ENCODE measurements at regions not wholly inside any gene's neighbourhood (a gene's known extent, or its start where the extent isn't known, plus 50 kb on each side); places are given as distances from the start of the nearest gene placed in this dataset.
"Not testable (repeated sequence)": the region's sequence is repeated elsewhere in the genome, so short reads cannot be mapped to it uniquely, and the experiment has no call there.

GRCh38 chr11:49302360-49302759 is 94.0 kb upstream of the FOLH1 start:
- Histone ChIP-seq H3K4me2 (ENCODE audit: low read length) (no peak overlapping the region), H3K4me3 (ENCODE audit: low read length) (no peak overlapping the region), H3F3A (ENCODE audit: low read length, unreplicated experiment) (no peaks in the 10 kb centered on the region), H3K27me3 (ENCODE audit: low read length) (no peaks in the 10 kb centered on the region), H4K20me1 (ENCODE audit: low read length) (no peaks in the 10 kb centered on the region), H3K79me2 (ENCODE audit: low read length) (no peaks in the 10 kb centered on the region), H3K27ac (ENCODE audit: low read length) (no peak overlapping the region), H3K4me1 (ENCODE audit: insufficient read depth, low read length) (no peaks in the 10 kb centered on the region), H3K9me2 (replicated peaks; ENCODE audit: low read length) (no peaks in the 10 kb centered on the region), H3K36me3 (ENCODE audit: low read depth, low read length) (no peaks in the 10 kb centered on the region), H3K9ac (ENCODE audit: low read length) (no peak overlapping the region), H2AFZ (ENCODE audit: low read length) (no peak overlapping the region), H3K9me3 (ENCODE audit: low read length) (no peaks in the 10 kb centered on the region)
- TF ChIP-seq, protein P1, sequence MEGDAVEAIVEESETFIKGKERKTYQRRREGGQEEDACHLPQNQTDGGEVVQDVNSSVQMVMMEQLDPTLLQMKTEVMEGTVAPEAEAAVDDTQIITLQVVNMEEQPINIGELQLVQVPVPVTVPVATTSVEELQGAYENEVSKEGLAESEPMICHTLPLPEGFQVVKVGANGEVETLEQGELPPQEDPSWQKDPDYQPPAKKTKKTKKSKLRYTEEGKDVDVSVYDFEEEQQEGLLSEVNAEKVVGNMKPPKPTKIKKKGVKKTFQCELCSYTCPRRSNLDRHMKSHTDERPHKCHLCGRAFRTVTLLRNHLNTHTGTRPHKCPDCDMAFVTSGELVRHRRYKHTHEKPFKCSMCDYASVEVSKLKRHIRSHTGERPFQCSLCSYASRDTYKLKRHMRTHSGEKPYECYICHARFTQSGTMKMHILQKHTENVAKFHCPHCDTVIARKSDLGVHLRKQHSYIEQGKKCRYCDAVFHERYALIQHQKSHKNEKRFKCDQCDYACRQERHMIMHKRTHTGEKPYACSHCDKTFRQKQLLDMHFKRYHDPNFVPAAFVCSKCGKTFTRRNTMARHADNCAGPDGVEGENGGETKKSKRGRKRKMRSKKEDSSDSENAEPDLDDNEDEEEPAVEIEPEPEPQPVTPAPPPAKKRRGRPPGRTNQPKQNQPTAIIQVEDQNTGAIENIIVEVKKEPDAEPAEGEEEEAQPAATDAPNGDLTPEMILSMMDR (conservative IDR thresholded peaks at IDR 0.05; ENCODE audit: low read depth, low read length), result no peak
- no peak for ATAC-seq
- no peak for DNase-seq
- no TSS peak for BruUV-seq (replicated peaks)
- intact Hi-C loops (cut with micrococcal nuclease), result no loop called here
- CTCF ChIA-PET, result no interaction called here
- POLR2A ChIA-PET (ENCODE audit: unreplicated experiment), result no interaction called here

DNA sequence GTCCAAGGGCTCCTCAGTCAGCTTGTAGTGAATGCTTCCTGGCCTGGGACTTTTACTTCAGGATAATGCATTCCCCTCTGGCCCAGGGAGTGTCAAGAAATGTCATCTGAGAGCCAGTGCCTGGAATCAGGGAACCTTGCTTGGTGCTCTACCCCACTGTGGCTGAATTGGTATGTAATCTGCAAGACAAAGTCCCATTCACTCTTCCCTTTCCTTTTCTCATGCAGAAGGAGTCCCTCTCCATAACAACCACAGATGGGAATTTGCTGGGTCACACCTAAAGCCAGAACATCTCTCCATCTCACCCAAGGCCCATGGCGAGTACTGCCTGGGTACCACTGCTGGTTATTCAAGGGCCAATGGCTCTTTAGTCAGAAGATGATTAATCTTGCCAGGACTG is 89.6 kb upstream of the FOLH1 start:
- H3F3A ChIP-seq (ENCODE audit: low read length, unreplicated experiment); BruUV-seq (replicated peaks); CTCF ChIA-PET; intact Hi-C loops (cut with micrococcal nuclease); H3K27ac ChIP-seq (ENCODE audit: low read length); H3K9me3 ChIP-seq (ENCODE audit: low read length); H3K4me3 ChIP-seq (ENCODE audit: low read length); DNase-seq; H3K36me3 ChIP-seq (ENCODE audit: low read depth, low read length); H3K27me3 ChIP-seq (ENCODE audit: low read length); ATAC-seq; POLR2A ChIA-PET (ENCODE audit: unreplicated experiment); H3K4me1 ChIP-seq (ENCODE audit: insufficient read depth, low read length); H2AFZ ChIP-seq (ENCODE audit: low read length); H3K9me2 ChIP-seq (replicated peaks; ENCODE audit: low read length); H3K79me2 ChIP-seq (ENCODE audit: low read length); H3K9ac ChIP-seq (ENCODE audit: low read length); H3K4me2 ChIP-seq (ENCODE audit: low read length); H4K20me1 ChIP-seq (ENCODE audit: low read length): not testable (repeated sequence)

DNA sequence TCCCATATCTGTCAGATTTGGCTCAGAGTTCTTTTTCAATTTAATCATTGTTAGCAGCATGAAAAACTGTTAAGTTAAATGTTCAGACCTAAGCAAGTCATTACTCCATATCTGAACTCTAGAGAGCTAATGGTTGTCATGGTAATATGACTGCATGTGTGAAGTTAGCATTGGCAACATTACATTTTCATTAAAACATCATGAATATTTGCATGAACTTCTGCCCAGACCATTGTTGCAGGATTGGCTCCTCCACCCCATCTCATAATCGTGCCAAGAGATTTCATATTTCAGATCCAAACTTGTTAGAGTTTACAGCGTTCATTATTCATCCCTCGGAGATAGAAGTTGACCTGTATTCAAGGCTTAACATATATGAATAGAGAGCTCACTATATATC is 75.5 kb upstream of the FOLH1 start:
- CTCF ChIA-PET; DNase-seq; H3K27ac ChIP-seq (ENCODE audit: low read length); H3K4me2 ChIP-seq (ENCODE audit: low read length); H3K79me2 ChIP-seq (ENCODE audit: low read length); H3K27me3 ChIP-seq (ENCODE audit: low read length); H3K9me2 ChIP-seq (replicated peaks; ENCODE audit: low read length); intact Hi-C loops (cut with micrococcal nuclease); ATAC-seq; H3K36me3 ChIP-seq (ENCODE audit: low read depth, low read length); H3K4me1 ChIP-seq (ENCODE audit: insufficient read depth, low read length); H2AFZ ChIP-seq (ENCODE audit: low read length); POLR2A ChIA-PET (ENCODE audit: unreplicated experiment); H3K9ac ChIP-seq (ENCODE audit: low read length); BruUV-seq (replicated peaks); H3K9me3 ChIP-seq (ENCODE audit: low read length); H3F3A ChIP-seq (ENCODE audit: low read length, unreplicated experiment); H4K20me1 ChIP-seq (ENCODE audit: low read length); H3K4me3 ChIP-seq (ENCODE audit: low read length): not testable (repeated sequence)

GRCh38 chr11:49283282-49283681 is 74.9 kb upstream of the FOLH1 start:
- ATAC-seq; H3K9me2 ChIP-seq (replicated peaks; ENCODE audit: low read length); POLR2A ChIA-PET (ENCODE audit: unreplicated experiment); H3K36me3 ChIP-seq (ENCODE audit: low read depth, low read length); H3K9me3 ChIP-seq (ENCODE audit: low read length); CTCF ChIA-PET; H3K9ac ChIP-seq (ENCODE audit: low read length); H3K4me3 ChIP-seq (ENCODE audit: low read length); H3K79me2 ChIP-seq (ENCODE audit: low read length); BruUV-seq (replicated peaks); H3K27ac ChIP-seq (ENCODE audit: low read length); H3K27me3 ChIP-seq (ENCODE audit: low read length); H3F3A ChIP-seq (ENCODE audit: low read length, unreplicated experiment); H3K4me1 ChIP-seq (ENCODE audit: insufficient read depth, low read length); H3K4me2 ChIP-seq (ENCODE audit: low read length); H2AFZ ChIP-seq (ENCODE audit: low read length); intact Hi-C loops (cut with micrococcal nuclease); H4K20me1 ChIP-seq (ENCODE audit: low read length): not testable (repeated sequence)
- DNase-seq, result peak; percentile 1

GRCh38 chr11:49282125-49282524 is 73.7 kb upstream of the FOLH1 start:
- BruUV-seq (replicated peaks); POLR2A ChIA-PET (ENCODE audit: unreplicated experiment): not testable (repeated sequence)

GRCh38 chr11:49277951-49278350 is 69.5 kb upstream of the FOLH1 start:
- POLR2A ChIA-PET (ENCODE audit: unreplicated experiment); intact Hi-C loops (cut with micrococcal nuclease); H3K27ac ChIP-seq (ENCODE audit: low read length); H3K4me3 ChIP-seq (ENCODE audit: low read length); H3K4me1 ChIP-seq (ENCODE audit: insufficient read depth, low read length); H3K9me3 ChIP-seq (ENCODE audit: low read length); H4K20me1 ChIP-seq (ENCODE audit: low read length); H3K4me2 ChIP-seq (ENCODE audit: low read length); H3K27me3 ChIP-seq (ENCODE audit: low read length); H3K9ac ChIP-seq (ENCODE audit: low read length); H3F3A ChIP-seq (ENCODE audit: low read length, unreplicated experiment); DNase-seq; H3K36me3 ChIP-seq (ENCODE audit: low read depth, low read length); H2AFZ ChIP-seq (ENCODE audit: low read length); H3K9me2 ChIP-seq (replicated peaks; ENCODE audit: low read length); ATAC-seq; CTCF ChIA-PET; BruUV-seq (replicated peaks); H3K79me2 ChIP-seq (ENCODE audit: low read length): not testable (repeated sequence)

More at GRCh38 chr11:49282125-49282524, 73.7 kb upstream of the FOLH1 start:
- DNase-seq; intact Hi-C loops (cut with micrococcal nuclease); H3K9me3 ChIP-seq (ENCODE audit: low read length); H3K4me2 ChIP-seq (ENCODE audit: low read length); ATAC-seq; H3K36me3 ChIP-seq (ENCODE audit: low read depth, low read length); H3K9me2 ChIP-seq (replicated peaks; ENCODE audit: low read length); H3K4me1 ChIP-seq (ENCODE audit: insufficient read depth, low read length); CTCF ChIA-PET; H4K20me1 ChIP-seq (ENCODE audit: low read length); H3K4me3 ChIP-seq (ENCODE audit: low read length); H3K9ac ChIP-seq (ENCODE audit: low read length); H3F3A ChIP-seq (ENCODE audit: low read length, unreplicated experiment); H3K27me3 ChIP-seq (ENCODE audit: low read length); H3K27ac ChIP-seq (ENCODE audit: low read length); H2AFZ ChIP-seq (ENCODE audit: low read length); H3K79me2 ChIP-seq (ENCODE audit: low read length): not testable (repeated sequence)

Measured in PC-3 (cell line).